ENCODE measurements at regions not wholly inside any gene's neighbourhood (a gene's known extent, or its start where the extent isn't known, plus 50 kb on each side); places are given as distances from the start of the nearest gene placed in this dataset.

DNA sequence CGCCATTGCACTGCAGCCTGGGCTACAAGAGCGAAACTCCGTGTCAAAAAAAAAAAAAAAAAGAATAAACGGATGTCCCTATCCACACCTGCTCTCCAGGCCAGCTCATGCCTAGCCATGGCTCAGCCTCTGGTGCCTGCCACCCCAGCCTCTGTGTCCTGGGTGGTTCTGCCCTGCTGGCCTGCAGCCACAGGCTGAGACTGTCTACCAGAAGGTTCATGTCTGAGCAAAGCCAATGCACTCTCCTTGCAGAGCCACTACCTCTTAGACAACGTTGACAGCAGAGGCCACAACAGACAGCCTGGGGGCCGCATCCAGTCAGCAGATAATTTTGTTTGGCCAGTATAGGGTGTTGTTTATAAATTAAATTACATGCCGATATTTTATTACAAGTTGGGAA lies 127.7 kb downstream of the ASB7 start:
- H3K27ac ChIP-seq (ENCODE audit: control insufficient read depth, insufficient read depth) = no peak overlapping the region
- H3K9ac ChIP-seq (ENCODE audit: control insufficient read depth, insufficient read depth, low read length) = no peak overlapping the region
- in situ Hi-C loops (cut with MboI) = no loop called here
- no peak overlapping the region for H3K4me2 ChIP-seq (ENCODE audit: control insufficient read depth, insufficient read depth)
- ATAC-seq (no peak), FAIRE-seq (no peak), DNase-seq (ENCODE audit: low read depth, low spot score) (no peak)
- H2AFZ ChIP-seq (ENCODE audit: control insufficient read depth, low read depth, low read length) = no peak overlapping the region
- ChIA-PET RAD21 (ENCODE audit: unreplicated experiment) (no interaction called here), SMC1A (ENCODE audit: uncharacterized antibody, unreplicated experiment) (no interaction called here), POLR2A (no interaction called here), CTCF (no interaction called here)
- no TSS peak for BruUV-seq (replicated peaks)
- no peak overlapping the region for H3K4me3 ChIP-seq
- no peaks in the 10 kb centered on the region for H3K4me1 ChIP-seq (ENCODE audit: control insufficient read depth, insufficient read depth, low read length)
- intact Hi-C loops (cut with micrococcal nuclease; ENCODE audit: unreplicated experiment) = no loop called here
- TF ChIP-seq RUNX3 (IDR thresholded peaks at IDR 0.05; ENCODE audit: low read length) (no peak), HDAC6 (IDR thresholded peaks at IDR 0.05; ENCODE audit: unreplicated experiment) (no peak), SMAD5 (IDR thresholded peaks at IDR 0.05; ENCODE audit: low read depth) (no peak), FOXK2 (IDR thresholded peaks at IDR 0.05) (no peak), RBBP5 (conservative IDR thresholded peaks at IDR 0.05) (no peak), SKIL (IDR thresholded peaks at IDR 0.05; ENCODE audit: low read depth, poor library complexity, severe bottlenecking) (no peak), MYB (IDR thresholded peaks at IDR 0.05; ENCODE audit: borderline replicate concordance, low read depth, low read length) (no peak)
- H3K79me2 ChIP-seq (ENCODE audit: control insufficient read depth, insufficient read depth, low read length) = no peaks in the 10 kb centered on the region
- H3K27me3 ChIP-seq (replicated peaks in 1 of 2; ENCODE audit: control insufficient read depth in 2 of 2, insufficient read depth in 2 of 2, low read length in 1 of 2) = peaks cover 0 to 4% of the 10 kb centered on the region in 2 experiments; a peak in 1 of 4 replicates
- no peaks in the 10 kb centered on the region for H3K36me3 ChIP-seq (ENCODE audit: control insufficient read depth in 2 of 2, insufficient read depth in 2 of 2, low read length in 1 of 2)
- peaks cover 2% of the 10 kb centered on the region; the same call in 1 of the 3 replicates for H3K9me3 ChIP-seq (replicated peaks; ENCODE audit: control insufficient read depth, insufficient read depth, low read length)
- no peaks in the 10 kb centered on the region for H4K20me1 ChIP-seq (ENCODE audit: control insufficient read depth, insufficient read depth)
- 22% methylated on average over 5 of the region's 7 CpGs for WGBS (ENCODE audit: insufficient coverage, insufficient replicate concordance, low lambda C conversion rate, missing lambda C conversion rate)

Data from GM12878 (cell line).